IMR-90 (cell line): ENCODE measurements at regions not wholly inside any gene's neighbourhood (a gene's known extent, or its start where the extent isn't known, plus 50 kb on each side); places are given as distances from the start of the nearest gene placed in this dataset.

Experiments used
- ATAC-seq: fragments of 200-7000 bp; cut with Tn5 transposase; 2 replicates; pipeline ENCODE4 v1.9.1; 2020; ENCODE audit warnings: low read depth, mild to moderate bottlenecking, moderate library complexity
- BruUV-seq: library from RNA; stranded (reverse); fragments of 400-500 nt; replicated peaks from 2 replicates; lab custom pipeline; 2021; lab: Mats Ljungman, UMichigan
- CTCF ChIA-PET: fragments of 300-600 bp; formaldehyde crosslinking; extraction: SDS; loops from one replicate; lab custom pipeline; 2021; ENCODE audit warnings: antibody characterized with exemption; lab: Yijun Ruan, JAX
- POLR2A ChIA-PET: fragments of 300-600 bp; sonication (Branson Sonifier 250); formaldehyde crosslinking; loops from one replicate; lab custom pipeline; 2022; ENCODE audit warnings: antibody characterized with exemption; ENCODE audit not compliant: unreplicated experiment; lab: Charles Lee
- DNase-seq: peaks from one replicate; pipeline ENCODE4 v3.0.0; 2013
- H2AFZ ChIP-seq: replicated peaks from 2 replicates; pipeline ENCODE3; 2013; ENCODE audit warnings: low read length, mild to moderate bottlenecking; ENCODE audit not compliant: poor library complexity
- H2AK5ac ChIP-seq: 2 replicates; pipeline ENCODE4 v1.6.1; 2013; ENCODE audit warnings: low read depth, low read length, inconsistent platforms
- H2AK9ac ChIP-seq: replicated peaks from 2 replicates; pipeline ENCODE3; 2013; ENCODE audit warnings: mild to moderate bottlenecking, low read depth, low read length, moderate library complexity; ENCODE audit not compliant: poor library complexity
- H2BK120ac ChIP-seq: 2 replicates; pipeline ENCODE4 v1.6.1; 2013; ENCODE audit warnings: low read depth, low read length, inconsistent platforms
- H2BK15ac ChIP-seq: 3 replicates; pipeline ENCODE4 v1.6.1; 2013; ENCODE audit warnings: low read depth, low read length, inconsistent platforms
- H2BK20ac ChIP-seq: 2 replicates; pipeline ENCODE4 v1.6.1; 2013; ENCODE audit warnings: low read depth, mild to moderate bottlenecking, inconsistent platforms, low read length, moderate library complexity
- H2BK5ac ChIP-seq: 2 replicates; pipeline ENCODE4 v1.6.1; 2013; ENCODE audit warnings: mild to moderate bottlenecking, low read depth, low read length, inconsistent platforms; ENCODE audit not compliant: poor library complexity, severe bottlenecking
- H3K14ac ChIP-seq: replicated peaks from 2 replicates; pipeline ENCODE4 v1.6.1; 2013; ENCODE audit warnings: low read depth, low read length, inconsistent platforms
- H3K18ac ChIP-seq: 2 replicates; pipeline ENCODE4 v1.6.1; 2013; ENCODE audit warnings: low read depth, low read length, control low read depth
- H3K23ac ChIP-seq: 2 replicates; pipeline ENCODE4 v1.6.1; 2013; ENCODE audit warnings: low read depth, low read length, inconsistent platforms
- H3K27ac ChIP-seq: 2 replicates; pipeline ENCODE4 v1.5.1; 2013; ENCODE audit warnings: mild to moderate bottlenecking, control low read depth, low read length; ENCODE audit not compliant: insufficient read depth
- H3K27me3 ChIP-seq: 2 replicates; pipeline ENCODE4 v1.6.1; 2013; ENCODE audit warnings: low read length; ENCODE audit not compliant: control insufficient read depth, insufficient read depth
- H3K36me3 ChIP-seq: 2 replicates; pipeline ENCODE4 v1.6.1; 2013; ENCODE audit warnings: low read length, mixed read lengths; ENCODE audit not compliant: control insufficient read depth, insufficient read depth
- H3K4ac ChIP-seq: 2 replicates; pipeline ENCODE4 v1.6.1; 2013; ENCODE audit warnings: low read depth, low read length, inconsistent platforms
- H3K4me1 ChIP-seq: 2 replicates; pipeline ENCODE4 v1.6.1; 2013; ENCODE audit warnings: low read length, mixed read lengths; ENCODE audit not compliant: control insufficient read depth, insufficient read depth
- H3K4me2 ChIP-seq: 2 replicates; pipeline ENCODE4 v1.6.1; 2013; ENCODE audit warnings: low read depth, mild to moderate bottlenecking, control low read depth, low read length, moderate library complexity
- H3K4me3 ChIP-seq: 2 replicates; pipeline ENCODE4 v1.5.1; 2013; ENCODE audit warnings: low read depth, mild to moderate bottlenecking, control low read depth, low read length, moderate library complexity; ENCODE audit not compliant: insufficient read depth
- H3K56ac ChIP-seq: 2 replicates; pipeline ENCODE4 v1.6.1; 2013; ENCODE audit warnings: low read length, inconsistent platforms; ENCODE audit not compliant: insufficient read depth; ENCODE audit errors: extremely low read depth
- H3K79me1 ChIP-seq, 2 experiments: 2 replicates each; pipeline ENCODE4 v1.6.1; 2013; ENCODE audit warnings: low read length in 2 of 2, inconsistent platforms in 1 of 2, low read depth in 1 of 2
- H3K9ac ChIP-seq: 2 replicates; pipeline ENCODE4 v1.6.1; 2013; ENCODE audit warnings: low read depth, low read length, control low read depth
- H3K9me1 ChIP-seq: 2 replicates; pipeline ENCODE4 v1.6.1; 2013; ENCODE audit warnings: low read length, inconsistent platforms; ENCODE audit not compliant: insufficient read depth
- H3K9me3 ChIP-seq: 2 replicates; pipeline ENCODE4 v1.6.1; 2013; ENCODE audit warnings: low read length; ENCODE audit not compliant: control insufficient read depth, insufficient read depth
- H4K20me1 ChIP-seq: 2 replicates; pipeline ENCODE4 v1.6.1; 2013; ENCODE audit warnings: low read length, inconsistent platforms; ENCODE audit not compliant: insufficient read depth
- H4K5ac ChIP-seq: 2 replicates; pipeline ENCODE4 v1.6.1; 2013; ENCODE audit warnings: mild to moderate bottlenecking, low read depth, low read length, control low read depth
- H4K8ac ChIP-seq, 2 experiments: 2 replicates each; pipeline ENCODE4 v1.6.1; 2013; ENCODE audit warnings: low read depth in 2 of 2, low read length in 2 of 2, control low read depth in 1 of 2, inconsistent platforms in 1 of 2
- H4K91ac ChIP-seq: 2 replicates; pipeline ENCODE4 v1.6.1; 2013; ENCODE audit warnings: low read depth, low read length, inconsistent platforms; ENCODE audit not compliant: insufficient read depth
- BHLHE40 ChIP-seq: fragments of 150-350 bp; IDR thresholded peaks from 2 replicates; pipeline ENCODE4 v1.6.1; 2016; ENCODE audit warnings: mild to moderate bottlenecking, low read depth, low read length
- CHD1 ChIP-seq: IDR thresholded peaks from 2 replicates; pipeline ENCODE4 v1.6.1; 2012; ENCODE audit warnings: low read depth, low read length, improper control_type of control experiment
- FOS ChIP-seq: fragments of 150-350 bp; IDR thresholded peaks from 2 replicates; pipeline ENCODE4 v1.6.1; 2016; ENCODE audit warnings: low read depth, low read length
- MAZ ChIP-seq: IDR thresholded peaks from 2 replicates; pipeline ENCODE4 v1.6.1; 2012; ENCODE audit warnings: low read depth, mild to moderate bottlenecking, low read length, improper control_type of control experiment, moderate library complexity, borderline replicate concordance
- MXI1 ChIP-seq: IDR thresholded peaks from 2 replicates; pipeline ENCODE4 v1.6.1; 2012; ENCODE audit warnings: low read depth, mild to moderate bottlenecking, low read length, moderate library complexity, borderline replicate concordance
- NFE2L2 ChIP-seq: fragments of 150-350 bp; IDR thresholded peaks from 2 replicates; pipeline ENCODE4 v1.6.1; 2016; ENCODE audit warnings: low read depth, mild to moderate bottlenecking, low read length
- RAD21 ChIP-seq: IDR thresholded peaks from 2 replicates; pipeline ENCODE4 v1.6.1; 2012; ENCODE audit warnings: low read length, improper control_type of control experiment
- RCOR1 ChIP-seq: IDR thresholded peaks from 2 replicates; pipeline ENCODE4 v1.6.1; 2012; ENCODE audit warnings: mild to moderate bottlenecking, low read length, improper control_type of control experiment; ENCODE audit not compliant: insufficient replicate concordance
- RFX5 ChIP-seq: IDR thresholded peaks from 2 replicates; pipeline ENCODE4 v1.8.0; 2012; ENCODE audit warnings: low read depth, mild to moderate bottlenecking, low read length, moderate library complexity
- WGBS, 2 experiments: methylation state at CpG; one replicate each; pipeline versions ENCODE4 v1.1.5 to v1.1.7; 2013; ENCODE audit warnings: missing lambda C conversion rate in 2 of 2; ENCODE audit not compliant: insufficient read length in 1 of 2; ENCODE audit errors: extremely low coverage in 2 of 2; 5-methylcytosine and 5-hydroxymethylcytosine counted together
- dilution Hi-C: fragments of 300-500 bp; cut with HindIII; formaldehyde crosslinking; loops from one replicate; pipeline ENCODE4 v1.14.3; 2018; ENCODE audit warnings: low sequenced_read_pairs; ENCODE audit not compliant: unreplicated experiment
- in situ Hi-C: fragments of 300-500 bp; cut with MboI; formaldehyde crosslinking; loops from 3 replicates; pipeline ENCODE4 v1.14.3; 2019; ENCODE audit warnings: low sequenced_read_pairs, inconsistent platforms, mixed read lengths
- intact Hi-C: fragments of 100-400 bp; cut with micrococcal nuclease; formaldehyde crosslinking; loops from 2 replicates; pipeline ENCODE4 v1.10.0; 2022
- TF ChIP-seq, protein P1 (sequence below): conservative IDR thresholded peaks from 2 replicates; pipeline ENCODE4 v1.5.1; 2012; ENCODE audit warnings: mild to moderate bottlenecking, low read depth, low read length, improper control_type of control experiment
- TF ChIP-seq, protein P2 (sequence below): fragments of 150-350 bp; IDR thresholded peaks from 2 replicates; pipeline ENCODE4 v1.6.1; 2016; ENCODE audit warnings: low read depth, mild to moderate bottlenecking, low read length, moderate library complexity, borderline replicate concordance
- TF ChIP-seq, protein P3 (sequence below): fragments of 150-350 bp; IDR thresholded peaks from 2 replicates; pipeline ENCODE4 v1.6.1; 2017; ENCODE audit warnings: mild to moderate bottlenecking, antibody characterized with exemption, low read length, low read depth

DNA sequence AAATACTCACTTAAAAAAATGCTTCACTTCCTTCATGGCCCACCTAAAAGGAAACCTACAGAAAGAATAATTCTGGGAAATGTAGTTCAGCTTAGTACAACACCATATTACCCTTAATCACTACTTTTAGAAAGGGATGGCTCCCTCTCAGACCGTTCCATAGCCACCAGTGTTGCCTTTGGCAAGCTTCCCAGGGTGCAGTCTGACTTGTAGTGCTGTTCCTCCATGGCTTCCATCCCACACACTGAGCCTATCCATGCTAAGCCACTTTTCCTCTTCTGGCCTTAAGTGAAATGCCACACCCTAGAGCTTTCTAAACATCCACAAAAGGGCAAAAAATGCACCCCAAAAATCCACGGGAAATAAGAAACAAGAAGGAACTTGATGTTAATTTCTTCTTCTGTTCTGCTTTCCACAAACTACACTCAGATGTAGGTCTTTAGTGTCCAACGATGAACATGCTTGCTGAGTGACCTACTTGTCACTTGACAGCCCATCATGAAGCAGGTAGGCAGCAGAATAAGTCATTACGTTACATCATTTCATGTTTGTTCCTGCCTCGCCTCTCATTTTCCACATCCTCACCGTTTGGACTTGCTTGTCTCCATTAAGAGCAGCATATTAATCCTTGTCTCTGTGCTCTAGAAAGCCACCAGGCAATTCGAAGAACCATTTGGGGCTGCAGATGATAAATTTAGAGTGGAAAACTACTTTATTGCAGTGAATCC, 391.1 kb upstream of the GRAMD2B start:
- Histone ChIP-seq H3K79me1 (no peaks in the 10 kb centered on the region), H2BK5ac (no peak overlapping the region), H3K27ac (no peak overlapping the region), H3K56ac (no peak overlapping the region), H4K91ac (no peak overlapping the region), H3K27me3 (no peaks in the 10 kb centered on the region), H3K9me3 (no peaks in the 10 kb centered on the region), H3K4me3 (no peak overlapping the region), H3K9me1 (no peaks in the 10 kb centered on the region), H2AK9ac (no peak overlapping the region), H3K18ac (no peak overlapping the region), H3K9ac (no peak overlapping the region), H4K20me1 (no peaks in the 10 kb centered on the region), H4K5ac (no peak overlapping the region), H3K23ac (no peak overlapping the region), H2BK120ac (no peak overlapping the region), H3K36me3 (no peaks in the 10 kb centered on the region), H2BK15ac (no peak overlapping the region), H2AFZ (no peak overlapping the region), H2BK20ac (no peak overlapping the region), H3K4ac (no peak overlapping the region), H3K14ac (no peak overlapping the region), H3K4me1 (no peaks in the 10 kb centered on the region), H3K4me2 (no peak overlapping the region), H4K8ac (no peak overlapping the region), H2AK5ac (no peak overlapping the region)
- in situ Hi-C loops (no loop called here), intact Hi-C loops (no loop called here), dilution Hi-C loops (no loop called here)
- BruUV-seq = no TSS peak
- ChIA-PET POLR2A (no interaction called here), CTCF (interaction anchor here (0.7 kb wide), 1 partner anchor 25 kb away, joined by 3 read pairs; no protein-coding TSS in a partner anchor)
- DNase-seq (peak; percentile 35), ATAC-seq (no peak)
- WGBS, 2 experiments = 100% methylated on average over 1 of the region's 7 CpGs; no CpG with 5 or more reads in 1 of the 2 experiments
- TF ChIP-seq MAZ (no peak), MXI1 (no peak), CHD1 (no peak), BHLHE40 (no peak), FOS (no peak), RFX5 (no peak), NFE2L2 (no peak), RCOR1 (no peak), RAD21 (no peak)
- TF ChIP-seq, protein P1, sequence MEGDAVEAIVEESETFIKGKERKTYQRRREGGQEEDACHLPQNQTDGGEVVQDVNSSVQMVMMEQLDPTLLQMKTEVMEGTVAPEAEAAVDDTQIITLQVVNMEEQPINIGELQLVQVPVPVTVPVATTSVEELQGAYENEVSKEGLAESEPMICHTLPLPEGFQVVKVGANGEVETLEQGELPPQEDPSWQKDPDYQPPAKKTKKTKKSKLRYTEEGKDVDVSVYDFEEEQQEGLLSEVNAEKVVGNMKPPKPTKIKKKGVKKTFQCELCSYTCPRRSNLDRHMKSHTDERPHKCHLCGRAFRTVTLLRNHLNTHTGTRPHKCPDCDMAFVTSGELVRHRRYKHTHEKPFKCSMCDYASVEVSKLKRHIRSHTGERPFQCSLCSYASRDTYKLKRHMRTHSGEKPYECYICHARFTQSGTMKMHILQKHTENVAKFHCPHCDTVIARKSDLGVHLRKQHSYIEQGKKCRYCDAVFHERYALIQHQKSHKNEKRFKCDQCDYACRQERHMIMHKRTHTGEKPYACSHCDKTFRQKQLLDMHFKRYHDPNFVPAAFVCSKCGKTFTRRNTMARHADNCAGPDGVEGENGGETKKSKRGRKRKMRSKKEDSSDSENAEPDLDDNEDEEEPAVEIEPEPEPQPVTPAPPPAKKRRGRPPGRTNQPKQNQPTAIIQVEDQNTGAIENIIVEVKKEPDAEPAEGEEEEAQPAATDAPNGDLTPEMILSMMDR = no peak
- TF ChIP-seq, protein P2, sequence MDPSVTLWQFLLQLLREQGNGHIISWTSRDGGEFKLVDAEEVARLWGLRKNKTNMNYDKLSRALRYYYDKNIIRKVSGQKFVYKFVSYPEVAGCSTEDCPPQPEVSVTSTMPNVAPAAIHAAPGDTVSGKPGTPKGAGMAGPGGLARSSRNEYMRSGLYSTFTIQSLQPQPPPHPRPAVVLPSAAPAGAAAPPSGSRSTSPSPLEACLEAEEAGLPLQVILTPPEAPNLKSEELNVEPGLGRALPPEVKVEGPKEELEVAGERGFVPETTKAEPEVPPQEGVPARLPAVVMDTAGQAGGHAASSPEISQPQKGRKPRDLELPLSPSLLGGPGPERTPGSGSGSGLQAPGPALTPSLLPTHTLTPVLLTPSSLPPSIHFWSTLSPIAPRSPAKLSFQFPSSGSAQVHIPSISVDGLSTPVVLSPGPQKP = no peak
- TF ChIP-seq, protein P3, sequence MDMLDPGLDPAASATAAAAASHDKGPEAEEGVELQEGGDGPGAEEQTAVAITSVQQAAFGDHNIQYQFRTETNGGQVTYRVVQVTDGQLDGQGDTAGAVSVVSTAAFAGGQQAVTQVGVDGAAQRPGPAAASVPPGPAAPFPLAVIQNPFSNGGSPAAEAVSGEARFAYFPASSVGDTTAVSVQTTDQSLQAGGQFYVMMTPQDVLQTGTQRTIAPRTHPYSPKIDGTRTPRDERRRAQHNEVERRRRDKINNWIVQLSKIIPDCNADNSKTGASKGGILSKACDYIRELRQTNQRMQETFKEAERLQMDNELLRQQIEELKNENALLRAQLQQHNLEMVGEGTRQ = no peak
